ENCODE measurements at regions not wholly inside any gene's neighbourhood (a gene's known extent, or its start where the extent isn't known, plus 50 kb on each side); places are given as distances from the start of the nearest gene placed in this dataset.

GRCh38 chr1:77620273-77620672 is 62.2 kb downstream of the ZZZ3 start:
- TF ChIP-seq EZH2phosphoT487 (IDR thresholded peaks at IDR 0.05; ENCODE audit: insufficient read depth, low read depth): no peak
- no peak for TF ChIP-seq EZH2 (IDR thresholded peaks at IDR 0.05; ENCODE audit: insufficient read depth, poor library complexity, severe bottlenecking)

Measured in GM23248 (cell line).